ENCODE measurements at regions not wholly inside any gene's neighbourhood (a gene's known extent, or its start where the extent isn't known, plus 50 kb on each side); places are given as distances from the start of the nearest gene placed in this dataset.

- TF ChIP-seq CTCF (IDR thresholded peaks at IDR 0.05; ENCODE audit: low read depth, low read length): no peak
- TF ChIP-seq EZH2phosphoT487 (IDR thresholded peaks at IDR 0.05; ENCODE audit: low read depth): no peak
These were observed 85.4 kb upstream of the TMEM260 start for GRCh38 chr14:56494167-56494566.

All from OCI-LY3 (cell line).